HepG2 (cell line): ENCODE measurements at regions not wholly inside any gene's neighbourhood (a gene's known extent, or its start where the extent isn't known, plus 50 kb on each side); places are given as distances from the start of the nearest gene placed in this dataset.

Source experiments
- SNRNP70 ChIP-seq: fragments of 200-400 bp; formaldehyde crosslinking; IDR thresholded peaks from 2 replicates; pipeline ENCODE4 v1.6.1; 2017; ENCODE audit warnings: mild to moderate bottlenecking, low read depth, low read length, moderate library complexity
- ZNF124 ChIP-seq: sonication (generic); formaldehyde crosslinking; IDR thresholded peaks from 2 replicates; pipeline ENCODE4 v1.4.0; 2020; ENCODE audit warnings: missing genetic modification reagents

DNA sequence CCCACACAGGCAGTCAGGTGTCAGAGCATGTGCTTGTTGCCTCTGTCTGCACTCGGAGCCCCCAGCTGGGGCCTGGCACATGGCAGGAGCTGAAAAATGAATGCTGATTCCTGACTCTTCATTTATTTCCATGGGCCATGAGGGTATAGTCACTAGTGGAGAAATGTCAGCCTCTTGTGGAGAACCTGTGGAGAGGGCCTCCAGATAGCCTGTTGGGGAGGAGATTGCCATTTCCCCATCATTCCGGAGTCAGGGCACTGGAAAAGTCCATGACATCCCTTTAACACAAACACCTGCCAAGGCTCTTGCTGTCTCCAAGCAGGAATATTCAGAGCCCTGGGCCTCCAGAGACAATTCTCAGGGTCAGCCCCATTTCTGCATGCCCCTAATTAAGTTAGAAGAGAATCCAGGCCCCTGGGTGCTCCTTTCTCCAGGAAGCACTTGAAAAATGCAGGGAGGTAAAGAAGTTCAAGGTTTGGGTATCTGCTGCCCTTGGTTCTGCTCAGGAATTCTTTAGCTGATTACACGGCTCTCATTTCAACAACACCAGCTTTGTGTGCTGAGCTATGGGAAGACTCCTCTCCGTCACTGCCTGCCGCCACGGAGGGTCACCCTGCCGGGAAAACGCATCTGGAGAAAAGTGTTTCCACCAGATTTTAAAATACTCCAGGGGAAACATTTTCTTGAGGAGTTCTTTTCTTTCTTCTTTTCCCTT is 311.3 kb downstream of the MYCN start:
- TF ChIP-seq SNRNP70 (no peak), ZNF124 (no peak)
